H9 (cell line): ENCODE measurements at regions not wholly inside any gene's neighbourhood (a gene's known extent, or its start where the extent isn't known, plus 50 kb on each side); places are given as distances from the start of the nearest gene placed in this dataset.

ENCODE experiments used
- DNase-seq: peaks from one replicate; pipeline ENCODE4 v3.0.0-alpha.2; 2017
- H2AFZ ChIP-seq: one replicate; pipeline ENCODE4 v1.6.1; 2013; ENCODE audit warnings: mild to moderate bottlenecking, low read length, control low read depth, moderate library complexity
- H2AK5ac ChIP-seq: 2 replicates; pipeline ENCODE4 v1.6.1; 2013; ENCODE audit warnings: low read length, control low read depth, mixed read lengths; ENCODE audit not compliant: insufficient read length
- H2BK120ac ChIP-seq: one replicate; pipeline ENCODE4 v1.6.1; 2013; ENCODE audit warnings: low read depth, mild to moderate bottlenecking, low read length, control low read depth, inconsistent platforms; ENCODE audit not compliant: poor library complexity, severe bottlenecking
- H2BK12ac ChIP-seq: 2 replicates; pipeline ENCODE4 v1.6.1; 2013; ENCODE audit warnings: low read length, control low read depth, mixed read lengths, low read depth; ENCODE audit not compliant: insufficient read length
- H2BK15ac ChIP-seq: 2 replicates; pipeline ENCODE4 v1.6.1; 2013; ENCODE audit warnings: low read depth, low read length, control low read depth
- H2BK20ac ChIP-seq: one replicate; pipeline ENCODE4 v1.6.1; 2013; ENCODE audit warnings: low read depth, mild to moderate bottlenecking, low read length, control low read depth, inconsistent platforms; ENCODE audit not compliant: poor library complexity, severe bottlenecking
- H2BK5ac ChIP-seq: 2 replicates; pipeline ENCODE4 v1.6.1; 2013; ENCODE audit warnings: low read length, control low read depth, mixed read lengths; ENCODE audit not compliant: insufficient read length
- H3K14ac ChIP-seq: 2 replicates; pipeline ENCODE4 v1.6.1; 2013; ENCODE audit warnings: low read length, control low read depth; ENCODE audit not compliant: insufficient read depth
- H3K18ac ChIP-seq: 2 replicates; pipeline ENCODE4 v1.6.1; 2013; ENCODE audit warnings: low read depth, mild to moderate bottlenecking, mixed read lengths, low read length, control low read depth; ENCODE audit not compliant: insufficient read length
- H3K23ac ChIP-seq: 2 replicates; pipeline ENCODE4 v1.6.1; 2013; ENCODE audit warnings: low read length, control low read depth, mixed read lengths, low read depth; ENCODE audit not compliant: insufficient read length
- H3K23me2 ChIP-seq: 2 replicates; pipeline ENCODE4 v1.6.1; 2013; ENCODE audit warnings: low read depth, mild to moderate bottlenecking, mixed read lengths, low read length, control low read depth; ENCODE audit not compliant: insufficient read length, poor library complexity, severe bottlenecking
- H3K27ac ChIP-seq: 2 replicates; pipeline ENCODE4 v1.5.1; 2013; ENCODE audit warnings: low read length, control low read depth, mixed read lengths, low read depth; ENCODE audit not compliant: insufficient read length
- H3K27me3 ChIP-seq: 2 replicates; pipeline ENCODE4 v1.6.1; 2013; ENCODE audit warnings: low read length, control low read depth, inconsistent platforms; ENCODE audit not compliant: insufficient read depth
- H3K4ac ChIP-seq: 2 replicates; pipeline ENCODE4 v1.6.1; 2013; ENCODE audit warnings: low read depth, mild to moderate bottlenecking, control low read depth, inconsistent platforms, low read length, moderate library complexity
- H3K4me1 ChIP-seq: 2 replicates; pipeline ENCODE4 v1.6.1; 2013; ENCODE audit warnings: low read length, control low read depth, inconsistent platforms; ENCODE audit not compliant: insufficient read depth
- H3K4me2 ChIP-seq: 2 replicates; pipeline ENCODE4 v1.6.1; 2013; ENCODE audit warnings: low read length, control low read depth, mixed read lengths; ENCODE audit not compliant: insufficient read length, insufficient read depth
- H3K56ac ChIP-seq: 2 replicates; pipeline ENCODE4 v1.6.1; 2013; ENCODE audit warnings: low read depth, mild to moderate bottlenecking, mixed read lengths, low read length, control low read depth; ENCODE audit not compliant: insufficient read length
- H3K79me1 ChIP-seq: 2 replicates; pipeline ENCODE4 v1.6.1; 2013; ENCODE audit warnings: low read depth, mild to moderate bottlenecking, moderate library complexity, low read length, control low read depth, inconsistent platforms; ENCODE audit not compliant: insufficient read depth, poor library complexity, severe bottlenecking
- H3K79me2 ChIP-seq: 2 replicates; pipeline ENCODE4 v1.6.1; 2013; ENCODE audit warnings: low read length, control low read depth, inconsistent platforms; ENCODE audit not compliant: insufficient read depth
- H3K9ac ChIP-seq: 2 replicates; pipeline ENCODE4 v1.6.1; 2013; ENCODE audit warnings: low read length, control low read depth, mixed read lengths; ENCODE audit not compliant: insufficient read length; ENCODE audit errors: extremely low read depth
- H3K9me3 ChIP-seq: one replicate; pipeline ENCODE4 v1.6.1; 2013; ENCODE audit warnings: low read depth, low read length, inconsistent platforms; ENCODE audit not compliant: control insufficient read depth
- H3T11ph ChIP-seq: one replicate; pipeline ENCODE4 v1.6.1; 2013; ENCODE audit warnings: mild to moderate bottlenecking, low read length, control low read depth, inconsistent platforms
- H4K20me1 ChIP-seq: one replicate; pipeline ENCODE4 v1.6.1; 2013; ENCODE audit not compliant: control insufficient read depth, insufficient read length, insufficient read depth
- H4K5ac ChIP-seq: 2 replicates; pipeline ENCODE4 v1.6.1; 2013; ENCODE audit warnings: low read depth, mild to moderate bottlenecking, mixed read lengths, low read length, control low read depth; ENCODE audit not compliant: insufficient read length
- H4K8ac ChIP-seq: replicated peaks from 2 replicates; pipeline ENCODE4 v1.6.1; 2013; ENCODE audit warnings: low read length, control low read depth, mixed read lengths, low read depth; ENCODE audit not compliant: insufficient read length
- H4K91ac ChIP-seq: 2 replicates; pipeline ENCODE4 v1.6.1; 2013; ENCODE audit warnings: low read depth, mild to moderate bottlenecking, moderate library complexity, mixed read lengths, low read length, control low read depth; ENCODE audit not compliant: insufficient read length
- H3K27ac Mint-ChIP-seq, 3 experiments: 2 replicates in 2 of 3; 3 replicates in 1 of 3; pipeline ENCODE4 v1.8.0; 2020 to 2021; ENCODE audit warnings: mixed read lengths in 3 of 3, mild to moderate bottlenecking in 1 of 3, moderate library complexity in 1 of 3
- H3K27me3 Mint-ChIP-seq: 2 replicates; pipeline ENCODE4 v1.8.0; 2021; ENCODE audit warnings: low read depth, mild to moderate bottlenecking, moderate library complexity, mixed read lengths
- H3K36me3 Mint-ChIP-seq, 3 experiments: 2 replicates in 2 of 3; 3 replicates in 1 of 3; pipeline ENCODE4 v1.8.0; 2020 to 2021; ENCODE audit warnings: low read depth in 3 of 3, mixed read lengths in 3 of 3; ENCODE audit not compliant: insufficient read depth in 1 of 3
- H3K4me1 Mint-ChIP-seq, 2 experiments: 2 replicates each; pipeline ENCODE4 v1.8.0; 2020; ENCODE audit warnings: mixed read lengths in 2 of 2
- H3K4me3 Mint-ChIP-seq, 2 experiments: 2 replicates in 1 of 2; 3 replicates in 1 of 2; pipeline ENCODE4 v1.8.0; 2020 to 2021; ENCODE audit warnings: mild to moderate bottlenecking in 2 of 2, mixed read lengths in 2 of 2, moderate library complexity in 1 of 2
- H3K9me3 Mint-ChIP-seq, 2 experiments: 2 replicates in 1 of 2; 3 replicates in 1 of 2; pipeline ENCODE4 v1.8.0; 2020; ENCODE audit warnings: mild to moderate bottlenecking in 2 of 2, mixed read lengths in 2 of 2, moderate library complexity in 1 of 2
- TF ChIP-seq, protein P1 (sequence below): fragments of 200-600 bp; sonication (generic); conservative IDR thresholded peaks from 3 replicates; pipeline ENCODE4 v1.8.0; 2021; ENCODE audit warnings: antibody characterized with exemption, mild to moderate bottlenecking

DNA sequence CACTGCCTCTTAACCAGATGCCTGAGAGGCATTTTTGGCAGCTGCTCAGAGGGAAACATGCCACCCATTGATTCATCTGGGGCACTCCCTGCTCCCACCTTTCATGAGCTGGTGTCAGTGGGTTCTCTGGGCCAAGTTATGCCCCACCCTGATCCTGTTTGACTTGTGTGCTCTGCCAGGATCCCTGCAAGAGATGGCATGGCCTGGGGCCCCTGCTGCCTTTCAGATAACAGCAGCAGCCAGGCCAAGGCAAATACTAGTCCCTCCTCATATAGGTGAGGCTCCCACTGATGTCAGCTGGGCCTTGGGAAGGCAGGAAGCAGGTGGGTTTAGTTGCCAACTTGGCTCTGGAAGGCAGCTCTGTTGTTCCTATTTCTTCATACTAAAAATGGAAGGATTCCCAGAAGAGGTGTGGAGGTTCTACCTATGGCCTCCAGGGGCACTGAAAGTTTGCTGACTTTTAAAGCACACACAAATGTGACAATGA, 192.9 kb upstream of the RBPJ start:
- Histone ChIP-seq H3K9me3 (no peaks in the 10 kb centered on the region), H3K23ac (no peak overlapping the region), H4K8ac (no peak overlapping the region), H2BK120ac (no peak overlapping the region), H2AFZ (no peak overlapping the region), H2BK20ac (no peak overlapping the region), H3K27ac (no peak overlapping the region), H3K14ac (no peak overlapping the region), H3K23me2 (no peaks in the 10 kb centered on the region), H3K4me2 (no peak overlapping the region), H4K20me1 (no peaks in the 10 kb centered on the region), H3K79me1 (no peaks in the 10 kb centered on the region), H3K4ac (no peak overlapping the region), H4K91ac (no peak overlapping the region), H3K79me2 (no peaks in the 10 kb centered on the region), H3K9ac (no peak overlapping the region), H3K18ac (no peak overlapping the region), H2AK5ac (no peak overlapping the region), H4K5ac (no peak overlapping the region), H3T11ph (no peak overlapping the region), H3K56ac (no peak overlapping the region), H2BK15ac (no peak overlapping the region), H2BK12ac (no peak overlapping the region), H3K4me1 (no peaks in the 10 kb centered on the region), H2BK5ac (no peak overlapping the region), H3K27me3 (no peaks in the 10 kb centered on the region)
- Mint-ChIP-seq H3K27me3 (no peaks in the 10 kb centered on the region), H3K4me3 (no peak overlapping the region), H3K9me3 (peaks cover 2% of the 10 kb centered on the region in 2 experiments; a peak in 2 of 5 replicates), H3K4me1 (peaks cover 0 to 1% of the 10 kb centered on the region in 2 experiments; a peak in 1 of 4 replicates), H3K36me3 (peaks cover 0 to 3% (median 0%) of the 10 kb centered on the region in 3 experiments; a peak in 2 of 7 replicates), H3K27ac (no peak overlapping the region)
- DNase-seq = no peak
- TF ChIP-seq, protein P1, sequence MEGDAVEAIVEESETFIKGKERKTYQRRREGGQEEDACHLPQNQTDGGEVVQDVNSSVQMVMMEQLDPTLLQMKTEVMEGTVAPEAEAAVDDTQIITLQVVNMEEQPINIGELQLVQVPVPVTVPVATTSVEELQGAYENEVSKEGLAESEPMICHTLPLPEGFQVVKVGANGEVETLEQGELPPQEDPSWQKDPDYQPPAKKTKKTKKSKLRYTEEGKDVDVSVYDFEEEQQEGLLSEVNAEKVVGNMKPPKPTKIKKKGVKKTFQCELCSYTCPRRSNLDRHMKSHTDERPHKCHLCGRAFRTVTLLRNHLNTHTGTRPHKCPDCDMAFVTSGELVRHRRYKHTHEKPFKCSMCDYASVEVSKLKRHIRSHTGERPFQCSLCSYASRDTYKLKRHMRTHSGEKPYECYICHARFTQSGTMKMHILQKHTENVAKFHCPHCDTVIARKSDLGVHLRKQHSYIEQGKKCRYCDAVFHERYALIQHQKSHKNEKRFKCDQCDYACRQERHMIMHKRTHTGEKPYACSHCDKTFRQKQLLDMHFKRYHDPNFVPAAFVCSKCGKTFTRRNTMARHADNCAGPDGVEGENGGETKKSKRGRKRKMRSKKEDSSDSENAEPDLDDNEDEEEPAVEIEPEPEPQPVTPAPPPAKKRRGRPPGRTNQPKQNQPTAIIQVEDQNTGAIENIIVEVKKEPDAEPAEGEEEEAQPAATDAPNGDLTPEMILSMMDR = peak; percentile 43; the same call in 2 of the 3 replicates
